Panc1 (cell line): ENCODE measurements at regions not wholly inside any gene's neighbourhood (a gene's known extent, or its start where the extent isn't known, plus 50 kb on each side); places are given as distances from the start of the nearest gene placed in this dataset.

Source experiments
- ATAC-seq: fragments of 200-7000 bp; cut with Tn5 transposase; 2 replicates; pipeline ENCODE4 v1.9.1; 2020; ENCODE audit warnings: mild to moderate bottlenecking, moderate library complexity
- BruUV-seq: library from RNA; stranded (reverse); fragments of 400-500 nt; replicated peaks from 2 replicates; lab custom pipeline; 2021; lab: Mats Ljungman, UMichigan
- CTCF ChIA-PET: fragments of 300-600 bp; sonication (Branson Sonifier 250); formaldehyde crosslinking; loops from one replicate; lab custom pipeline; 2022; ENCODE audit warnings: antibody characterized with exemption; lab: Charles Lee
- POLR2A ChIA-PET: fragments of 300-600 bp; sonication (Branson Sonifier 250); formaldehyde crosslinking; loops from one replicate; lab custom pipeline; 2022; ENCODE audit warnings: antibody characterized with exemption; lab: Charles Lee
- DNase-seq: peaks from one replicate; pipeline ENCODE4 v3.0.0-alpha.2; 2010; ENCODE audit warnings: low read depth, low spot score
- H3K27ac ChIP-seq: 2 replicates; pipeline ENCODE4 v1.5.1; 2011; ENCODE audit warnings: mild to moderate bottlenecking, low read length, inconsistent platforms
- H3K27me3 ChIP-seq: fragments of 200-500 bp; sonication (Bioruptor generic); 2 replicates; pipeline ENCODE4 v1.6.0; 2014; ENCODE audit warnings: low read length, inconsistent platforms; ENCODE audit not compliant: control insufficient read depth, insufficient read depth
- H3K36me3 ChIP-seq: fragments of 200-500 bp; sonication (Bioruptor generic); 2 replicates; pipeline ENCODE4 v1.5.1; 2014; ENCODE audit warnings: inconsistent platforms, mild to moderate bottlenecking, low read length, moderate library complexity; ENCODE audit not compliant: control insufficient read depth, insufficient read depth
- H3K4me1 ChIP-seq: 2 replicates; pipeline ENCODE4 v1.5.1; 2011; ENCODE audit warnings: inconsistent platforms, mild to moderate bottlenecking, low read length, moderate library complexity; ENCODE audit not compliant: control insufficient read depth, insufficient read depth
- H3K4me3 ChIP-seq, 2 experiments: 2 replicates each; pipeline ENCODE4 v1.5.1; 2011 to 2012; ENCODE audit warnings: low read depth in 2 of 2, low read length in 2 of 2, mild to moderate bottlenecking in 2 of 2, inconsistent platforms in 1 of 2, moderate library complexity in 1 of 2
- H3K9me3 ChIP-seq: fragments of 200-500 bp; sonication (Bioruptor generic); 2 replicates; pipeline ENCODE4 v1.5.1; 2014; ENCODE audit warnings: low read depth, mild to moderate bottlenecking, inconsistent platforms, low read length, moderate library complexity; ENCODE audit not compliant: control insufficient read depth, insufficient read depth
- POLR2AphosphoS5 ChIP-seq: IDR thresholded peaks from 2 replicates; pipeline ENCODE4 v1.6.1; 2012; ENCODE audit warnings: mild to moderate bottlenecking, low read depth, low read length, moderate library complexity
- SIN3A ChIP-seq: IDR thresholded peaks from 2 replicates; pipeline ENCODE4 v1.6.1; 2012; ENCODE audit warnings: low read depth, mild to moderate bottlenecking, low read length, moderate library complexity, borderline replicate concordance; ENCODE audit not compliant: insufficient read depth
- TCF7L2 ChIP-seq: IDR thresholded peaks from 2 replicates; pipeline ENCODE4 v1.6.1; 2011; ENCODE audit warnings: mild to moderate bottlenecking, low read depth, low read length, inconsistent platforms
- in situ Hi-C: cut with HindIII; loops from 2 replicates; pipeline ENCODE4 v1.10.0; 2016; ENCODE audit warnings: low sequenced_read_pairs, low pct_unique_long_range_greater_than_20kb
- intact Hi-C: fragments of 100-400 bp; cut with micrococcal nuclease; formaldehyde crosslinking; loops from one replicate; pipeline ENCODE4 v1.10.0; 2022; ENCODE audit not compliant: unreplicated experiment
- TF ChIP-seq, protein P1 (sequence below): fragments of 450-650 bp; IDR thresholded peaks from 2 replicates; pipeline ENCODE4 v1.5.1; 2017; ENCODE audit warnings: mild to moderate bottlenecking
- TF ChIP-seq, protein P2 (sequence below), 2 experiments: IDR thresholded peaks; 2 replicates each; pipeline ENCODE4 v1.6.1; 2011 to 2012; ENCODE audit warnings: low read depth in 2 of 2, control low read depth in 1 of 2, low read length in 1 of 2, mild to moderate bottlenecking in 1 of 2, moderate library complexity in 1 of 2; ENCODE audit not compliant: insufficient read depth in 1 of 2

DNA sequence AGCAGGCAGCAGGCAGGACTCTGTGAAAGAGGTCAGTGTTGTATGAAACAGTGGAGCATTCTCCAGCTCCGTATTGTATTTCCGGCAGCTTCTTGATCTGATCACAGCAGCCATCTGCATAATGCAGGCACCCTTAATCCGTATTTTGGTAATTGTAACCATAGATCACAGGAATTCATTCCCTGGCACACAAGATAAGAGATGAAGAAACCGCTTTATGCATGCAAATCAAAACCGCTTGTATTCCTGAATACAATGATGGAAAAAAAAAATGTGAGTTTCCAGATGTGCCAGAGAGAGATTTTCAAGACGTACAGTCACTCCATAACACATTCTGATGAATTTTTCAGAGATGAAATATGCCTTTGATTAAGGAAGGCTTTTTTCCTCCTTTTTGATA, 221.3 kb downstream of the ACKR3 start:
- ATAC-seq (no peak), DNase-seq (no peak)
- ChIA-PET POLR2A (no interaction called here), CTCF (no interaction called here)
- TF ChIP-seq SIN3A (no peak), POLR2AphosphoS5 (no peak), TCF7L2 (no peak)
- TF ChIP-seq, protein P1, sequence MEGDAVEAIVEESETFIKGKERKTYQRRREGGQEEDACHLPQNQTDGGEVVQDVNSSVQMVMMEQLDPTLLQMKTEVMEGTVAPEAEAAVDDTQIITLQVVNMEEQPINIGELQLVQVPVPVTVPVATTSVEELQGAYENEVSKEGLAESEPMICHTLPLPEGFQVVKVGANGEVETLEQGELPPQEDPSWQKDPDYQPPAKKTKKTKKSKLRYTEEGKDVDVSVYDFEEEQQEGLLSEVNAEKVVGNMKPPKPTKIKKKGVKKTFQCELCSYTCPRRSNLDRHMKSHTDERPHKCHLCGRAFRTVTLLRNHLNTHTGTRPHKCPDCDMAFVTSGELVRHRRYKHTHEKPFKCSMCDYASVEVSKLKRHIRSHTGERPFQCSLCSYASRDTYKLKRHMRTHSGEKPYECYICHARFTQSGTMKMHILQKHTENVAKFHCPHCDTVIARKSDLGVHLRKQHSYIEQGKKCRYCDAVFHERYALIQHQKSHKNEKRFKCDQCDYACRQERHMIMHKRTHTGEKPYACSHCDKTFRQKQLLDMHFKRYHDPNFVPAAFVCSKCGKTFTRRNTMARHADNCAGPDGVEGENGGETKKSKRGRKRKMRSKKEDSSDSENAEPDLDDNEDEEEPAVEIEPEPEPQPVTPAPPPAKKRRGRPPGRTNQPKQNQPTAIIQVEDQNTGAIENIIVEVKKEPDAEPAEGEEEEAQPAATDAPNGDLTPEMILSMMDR = no peak
- TF ChIP-seq, protein P2, sequence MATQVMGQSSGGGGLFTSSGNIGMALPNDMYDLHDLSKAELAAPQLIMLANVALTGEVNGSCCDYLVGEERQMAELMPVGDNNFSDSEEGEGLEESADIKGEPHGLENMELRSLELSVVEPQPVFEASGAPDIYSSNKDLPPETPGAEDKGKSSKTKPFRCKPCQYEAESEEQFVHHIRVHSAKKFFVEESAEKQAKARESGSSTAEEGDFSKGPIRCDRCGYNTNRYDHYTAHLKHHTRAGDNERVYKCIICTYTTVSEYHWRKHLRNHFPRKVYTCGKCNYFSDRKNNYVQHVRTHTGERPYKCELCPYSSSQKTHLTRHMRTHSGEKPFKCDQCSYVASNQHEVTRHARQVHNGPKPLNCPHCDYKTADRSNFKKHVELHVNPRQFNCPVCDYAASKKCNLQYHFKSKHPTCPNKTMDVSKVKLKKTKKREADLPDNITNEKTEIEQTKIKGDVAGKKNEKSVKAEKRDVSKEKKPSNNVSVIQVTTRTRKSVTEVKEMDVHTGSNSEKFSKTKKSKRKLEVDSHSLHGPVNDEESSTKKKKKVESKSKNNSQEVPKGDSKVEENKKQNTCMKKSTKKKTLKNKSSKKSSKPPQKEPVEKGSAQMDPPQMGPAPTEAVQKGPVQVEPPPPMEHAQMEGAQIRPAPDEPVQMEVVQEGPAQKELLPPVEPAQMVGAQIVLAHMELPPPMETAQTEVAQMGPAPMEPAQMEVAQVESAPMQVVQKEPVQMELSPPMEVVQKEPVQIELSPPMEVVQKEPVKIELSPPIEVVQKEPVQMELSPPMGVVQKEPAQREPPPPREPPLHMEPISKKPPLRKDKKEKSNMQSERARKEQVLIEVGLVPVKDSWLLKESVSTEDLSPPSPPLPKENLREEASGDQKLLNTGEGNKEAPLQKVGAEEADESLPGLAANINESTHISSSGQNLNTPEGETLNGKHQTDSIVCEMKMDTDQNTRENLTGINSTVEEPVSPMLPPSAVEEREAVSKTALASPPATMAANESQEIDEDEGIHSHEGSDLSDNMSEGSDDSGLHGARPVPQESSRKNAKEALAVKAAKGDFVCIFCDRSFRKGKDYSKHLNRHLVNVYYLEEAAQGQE (IDR thresholded peaks at IDR 0.05; ENCODE audit: insufficient read depth in 1 of 2, low read depth in 2 of 2, low read length in 1 of 2) = no peak
- intact Hi-C loops = no loop called here
- no TSS peak for BruUV-seq
- peaks cover 12% of the 10 kb centered on the region for H3K27me3 ChIP-seq
- no peaks in the 10 kb centered on the region for H3K9me3 ChIP-seq
- H3K4me3 ChIP-seq = no peak overlapping the region
- in situ Hi-C loops = no loop called here
- H3K36me3 ChIP-seq = no peaks in the 10 kb centered on the region
- no peak overlapping the region for H3K27ac ChIP-seq
- no peaks in the 10 kb centered on the region for H3K4me1 ChIP-seq

DNA sequence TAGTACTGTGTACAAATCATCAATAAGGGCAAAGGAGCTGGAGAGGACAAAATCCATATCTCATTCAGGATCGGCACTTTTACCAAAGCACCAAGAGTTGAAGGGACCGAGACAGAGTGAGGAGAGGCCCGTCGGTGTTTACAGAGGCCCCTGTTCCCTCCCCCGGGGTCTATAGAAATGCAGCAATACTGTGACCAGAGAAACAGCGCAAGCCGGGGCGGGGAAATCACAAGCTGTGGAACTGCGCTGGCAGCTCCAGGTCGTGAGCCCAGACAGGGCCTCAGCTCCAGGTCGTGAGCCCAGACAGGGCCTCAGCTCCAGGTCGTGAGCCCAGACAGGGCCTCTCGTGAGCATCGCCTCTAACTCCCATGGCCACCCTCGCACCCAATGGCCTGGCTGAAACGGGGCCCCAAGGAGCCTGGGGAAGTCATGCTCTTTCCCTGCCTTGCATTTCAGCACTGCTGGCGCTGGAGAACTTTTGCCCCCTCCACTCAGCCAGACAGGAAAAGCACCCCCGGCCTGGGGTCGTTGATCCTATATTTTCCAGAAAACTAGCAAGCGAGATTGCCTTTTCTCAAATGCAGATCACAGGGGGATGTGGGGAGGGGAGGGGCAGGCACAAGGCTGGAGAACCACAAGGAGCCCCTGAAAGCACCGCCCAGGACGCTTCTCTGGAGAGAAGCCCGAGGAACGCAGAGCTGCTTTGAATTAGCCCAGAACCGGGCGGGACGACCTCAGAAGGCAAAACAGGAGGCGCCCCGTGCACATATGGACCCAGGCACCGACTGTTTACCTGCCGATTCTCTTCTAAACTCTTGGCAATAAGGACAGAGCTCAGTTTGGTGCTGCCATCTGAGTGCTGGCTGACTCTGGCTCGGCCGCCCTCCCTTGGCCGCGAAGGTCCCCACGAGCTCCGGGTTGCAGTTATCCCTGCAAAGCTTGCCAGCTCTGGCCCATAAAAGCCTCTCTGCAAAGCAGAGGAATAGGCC, 223.7 kb downstream of the ACKR3 start:
- CTCF ChIA-PET = interaction anchor here (0.7 kb wide), 1 partner anchor 45 kb away, joined by 5 read pairs; no protein-coding TSS in a partner anchor
- POLR2A ChIA-PET = no interaction called here
- ATAC-seq (no peak), DNase-seq (no peak)
- in situ Hi-C loops (no loop called here), intact Hi-C loops (no loop called here)
- Histone ChIP-seq H3K4me3 (no peak overlapping the region), H3K4me1 (no peaks in the 10 kb centered on the region), H3K9me3 (no peaks in the 10 kb centered on the region), H3K27ac (no peak overlapping the region), H3K27me3 (peaks cover 12% of the 10 kb centered on the region), H3K36me3 (no peaks in the 10 kb centered on the region)
- no TSS peak for BruUV-seq
- TF ChIP-seq, protein P1 = no peak
- TF ChIP-seq POLR2AphosphoS5 (no peak), SIN3A (no peak), TCF7L2 (no peak)
- TF ChIP-seq, protein P2 (IDR thresholded peaks at IDR 0.05; ENCODE audit: insufficient read depth in 1 of 2, low read depth in 2 of 2, low read length in 1 of 2) = no peak
